Aorta (tissue), 5 donors: ENCODE measurements at regions not wholly inside any gene's neighbourhood (a gene's known extent, or its start where the extent isn't known, plus 50 kb on each side); places are given as distances from the start of the nearest gene placed in this dataset.

ENCODE experiments used
- ATAC-seq: fragments of 200-7000 bp; cut with Tn5 transposase; one replicate; pipeline ENCODE4 v1.9.1; 2022; ENCODE audit warnings: moderate library complexity; ENCODE audit not compliant: low FRiP score
- DNase-seq, 2 donors: peaks; one replicate each; pipeline ENCODE4 v3.0.0-alpha.2; 2020
- H3K27ac ChIP-seq, 2 donors: one replicate each; pipeline ENCODE4 v1.5.1; 2013; ENCODE audit warnings: low read length in 2 of 2, mild to moderate bottlenecking in 2 of 2, moderate library complexity in 2 of 2, control low read depth in 1 of 2, inconsistent platforms in 1 of 2, low read depth in 1 of 2
- H3K27me3 ChIP-seq, 2 donors: one replicate each; pipeline ENCODE4 v1.6.1; 2013; ENCODE audit warnings: control low read depth in 1 of 2, low read length in 1 of 2, mild to moderate bottlenecking in 1 of 2, moderate library complexity in 1 of 2; ENCODE audit not compliant: insufficient read depth in 2 of 2, control insufficient read depth in 1 of 2
- H3K36me3 ChIP-seq, 2 donors: one replicate each; pipeline ENCODE4 v1.6.1; 2013; ENCODE audit warnings: control low read depth in 1 of 2, low read length in 1 of 2, mild to moderate bottlenecking in 1 of 2; ENCODE audit not compliant: insufficient read depth in 2 of 2, control insufficient read depth in 1 of 2
- H3K4me1 ChIP-seq, 2 donors: one replicate each; pipeline ENCODE4 v1.6.1; 2013; ENCODE audit warnings: low read length in 2 of 2, control low read depth in 1 of 2, mild to moderate bottlenecking in 1 of 2, moderate library complexity in 1 of 2; ENCODE audit not compliant: insufficient read depth in 2 of 2, control insufficient read depth in 1 of 2
- H3K4me3 ChIP-seq, 2 donors: one replicate each; pipeline ENCODE4 v1.5.1; 2013; ENCODE audit warnings: low read length in 2 of 2, control low read depth in 1 of 2, mild to moderate bottlenecking in 1 of 2
- H3K9me3 ChIP-seq: one replicate; pipeline ENCODE4 v1.6.1; 2013; ENCODE audit warnings: mild to moderate bottlenecking, low read length; ENCODE audit not compliant: control insufficient read depth
- WGBS, 2 donors: extraction: QIAGEN DNeasy Blood & Tissue Kit; methylation state at CpG; one replicate each; pipeline ENCODE4 v1.1.7; 2013; 5-methylcytosine and 5-hydroxymethylcytosine counted together
- intact Hi-C, 2 donors: fragments of 100-400 bp; cut with DNase I; formaldehyde crosslinking; loops; one replicate each; pipeline versions ENCODE4 v1.14.2 to v1.15.0; 2022
- donor health status: healthy with polysubstance abuse.
- donor health status: Bipolar disorder and iron deficiency.
- donor health status: DM: no; HTN: no; CAD: no.
- donor health status: DM: no; HTN: no; CAD: no.
- donor health status: DM: yes; HTN: yes; CAD: no.

GRCh38 chr14:71752111-71752738, 180.0 kb upstream of the RGS6 start:
- peaks cover 8% of the 10 kb centered on the region for H3K9me3 ChIP-seq
- intact Hi-C loops: loop anchor here (2.0 to 5.0 kb wide), 3 partner anchors 430 to 613 kb away; partner anchors contain the start of gene SIPA1L1 (in 2 of the 2)
- no peak overlapping the region for H3K4me3 ChIP-seq
- H3K4me1 ChIP-seq: no peaks in the 10 kb centered on the region
- H3K36me3 ChIP-seq: no peaks in the 10 kb centered on the region
- no peak for ATAC-seq
- H3K27me3 ChIP-seq: no peaks in the 10 kb centered on the region
- no peak for DNase-seq
- WGBS, 2 donors: 94% methylated on average over 23 of the region's 23 CpGs
- no peak overlapping the region for H3K27ac ChIP-seq

GRCh38 chr14:71753126-71753830, 179.0 kb upstream of the RGS6 start:
- Histone ChIP-seq H3K4me1 (no peaks in the 10 kb centered on the region), H3K27ac (no peak overlapping the region), H3K36me3 (no peaks in the 10 kb centered on the region), H3K4me3 (no peak overlapping the region), H3K27me3 (no peaks in the 10 kb centered on the region), H3K9me3 (peaks cover 3% of the 10 kb centered on the region)
- intact Hi-C loops: loop anchor here (1.0 to 5.0 kb wide), 4 partner anchors 431 to 615 kb away; partner anchors contain the start of gene SIPA1L1 (in 2 of the 2)
- whole genome bisulfite sequencing, 2 donors: 27 to 28% methylated on average over 21 of the region's 21 CpGs
- ATAC-seq (peak; percentile 92), DNase-seq (peak; percentile 92 to 96)

- ATAC-seq (no peak), DNase-seq (no peak)
- H3K9me3 ChIP-seq: no peaks in the 10 kb centered on the region
- intact Hi-C loops: loop anchor here (1.0 to 5.0 kb wide), 4 partner anchors 432 to 616 kb away; partner anchors contain the start of gene SIPA1L1 (in 2 of the 2)
- no peak overlapping the region for H3K4me3 ChIP-seq
- H3K27ac ChIP-seq: no peak overlapping the region
- 93% methylated on average over 15 to 16 of the region's 16 CpGs for WGBS, 2 donors
- H3K36me3 ChIP-seq: no peaks in the 10 kb centered on the region
- H3K27me3 ChIP-seq: no peaks in the 10 kb centered on the region
- H3K4me1 ChIP-seq: no peaks in the 10 kb centered on the region
Observed at GRCh38 chr14:71753976-71754375, 178.3 kb upstream of the RGS6 start.

GRCh38 chr14:71754422-71755095, 177.7 kb upstream of the RGS6 start:
- intact Hi-C loops: loop anchor here in 1 of 2 donors (5.0 kb wide), 1 partner anchor 432 kb away; the partner anchor contains the start of gene SIPA1L1
- WGBS, 2 donors: 94 to 95% methylated on average over 16 to 17 of the region's 17 CpGs
- DNase-seq: no peak
- Histone ChIP-seq H3K9me3 (no peaks in the 10 kb centered on the region), H3K36me3 (no peaks in the 10 kb centered on the region), H3K27me3 (no peaks in the 10 kb centered on the region), H3K4me3 (no peak overlapping the region), H3K4me1 (no peaks in the 10 kb centered on the region), H3K27ac (no peak overlapping the region)
- ATAC-seq: no peak

GRCh38 chr14:71758229-71758951, 173.8 kb upstream of the RGS6 start:
- H3K27me3 ChIP-seq: no peaks in the 10 kb centered on the region
- no peaks in the 10 kb centered on the region for H3K4me1 ChIP-seq
- DNase-seq (no peak), ATAC-seq (no peak)
- H3K9me3 ChIP-seq: peaks cover 3% of the 10 kb centered on the region
- H3K36me3 ChIP-seq: no peaks in the 10 kb centered on the region
- intact Hi-C loops: no loop called here
- H3K27ac ChIP-seq: no peak overlapping the region
- WGBS, 2 donors: 78 to 88% methylated on average over 12 of the region's 12 CpGs
- H3K4me3 ChIP-seq: no peak overlapping the region

GRCh38 chr14:71762575-71762974, 169.7 kb upstream of the RGS6 start:
- Histone ChIP-seq H3K27ac (no peak overlapping the region), H3K27me3 (no peaks in the 10 kb centered on the region), H3K4me1 (no peaks in the 10 kb centered on the region), H3K36me3 (no peaks in the 10 kb centered on the region), H3K4me3 (no peak overlapping the region), H3K9me3 (peaks cover 3% of the 10 kb centered on the region)
- intact Hi-C loops: no loop called here
- DNase-seq (no peak), ATAC-seq (no peak)
- WGBS, 2 donors: 91 to 93% methylated on average over 4 of the region's 4 CpGs

- no peaks in the 10 kb centered on the region for H3K27me3 ChIP-seq
- H3K9me3 ChIP-seq: peaks cover 3% of the 10 kb centered on the region
- DNase-seq: no peak
- ATAC-seq: no peak
- no peak overlapping the region for H3K27ac ChIP-seq
- intact Hi-C loops: no loop called here
- WGBS, 2 donors: 25 to 32% methylated on average over 9 of the region's 9 CpGs
- H3K36me3 ChIP-seq: no peaks in the 10 kb centered on the region
- H3K4me1 ChIP-seq: no peaks in the 10 kb centered on the region
- H3K4me3 ChIP-seq: no peak overlapping the region
Observed at GRCh38 chr14:71764701-71765382, 167.4 kb upstream of the RGS6 start.

- no peaks in the 10 kb centered on the region for H3K27me3 ChIP-seq
- 82 to 86% methylated on average over 1 of the region's 1 CpG for WGBS, 2 donors
- intact Hi-C loops: no loop called here
- H3K36me3 ChIP-seq: no peaks in the 10 kb centered on the region
- H3K4me1 ChIP-seq: no peaks in the 10 kb centered on the region
- peaks cover 3% of the 10 kb centered on the region for H3K9me3 ChIP-seq
- DNase-seq (no peak), ATAC-seq (no peak)
- H3K27ac ChIP-seq: no peak overlapping the region
- H3K4me3 ChIP-seq: no peak overlapping the region
Observed at GRCh38 chr14:71765505-71765904, 166.7 kb upstream of the RGS6 start.
